ENCODE measurements at regions not wholly inside any gene's neighbourhood (a gene's known extent, or its start where the extent isn't known, plus 50 kb on each side); places are given as distances from the start of the nearest gene placed in this dataset.

DNA sequence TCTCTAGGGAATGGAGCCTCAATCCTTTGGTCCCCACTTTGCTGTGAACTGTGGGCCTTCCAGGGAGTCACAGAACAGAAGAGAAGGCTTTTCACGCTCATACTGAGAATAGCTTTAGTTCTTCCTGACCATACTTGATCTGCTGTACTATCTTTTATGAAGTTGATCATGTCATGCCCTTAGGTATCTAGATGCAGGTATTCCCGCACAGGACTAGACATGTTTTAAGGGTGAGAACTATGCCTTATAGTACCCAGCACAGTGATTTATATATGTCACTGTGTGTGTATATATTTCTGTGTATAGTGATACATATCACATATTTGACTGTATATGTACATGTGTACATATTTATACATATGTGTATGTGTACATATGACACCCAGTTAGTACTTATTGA, 358.4 kb upstream of the SEMA6D start:
- no peak for TF ChIP-seq CTCF (CRISPR knock-in tag; IDR thresholded peaks at IDR 0.05)
- TF ChIP-seq ZNF607 (CRISPR knock-in tag; IDR thresholded peaks at IDR 0.05; ENCODE audit: borderline replicate concordance), result no peak
- TF ChIP-seq FOXM1 (CRISPR knock-in tag; IDR thresholded peaks at IDR 0.05), result no peak
- no peak for TF ChIP-seq KLF16 (CRISPR knock-in tag; IDR thresholded peaks at IDR 0.05)
- TF ChIP-seq HCFC1 (IDR thresholded peaks at IDR 0.05; ENCODE audit: low read depth, low read length), result no peak
- no peak for TF ChIP-seq JUND (CRISPR knock-in tag; IDR thresholded peaks at IDR 0.05)
- TF ChIP-seq ZBTB43 (CRISPR knock-in tag; conservative IDR thresholded peaks at IDR 0.05), result no peak
- TF ChIP-seq SRF (IDR thresholded peaks at IDR 0.05; ENCODE audit: low read depth, low read length), result no peak
- TF ChIP-seq SMARCE1 (IDR thresholded peaks at IDR 0.05; ENCODE audit: borderline replicate concordance), result no peak
- no peak for TF ChIP-seq RARA (CRISPR knock-in tag; IDR thresholded peaks at IDR 0.05)
